ENCODE measurements at regions not wholly inside any gene's neighbourhood (a gene's known extent, or its start where the extent isn't known, plus 50 kb on each side); places are given as distances from the start of the nearest gene placed in this dataset.

GRCh38 chr3:43908456-43908855 is 217.7 kb downstream of the ABHD5 start:
- H3K79me2 ChIP-seq (ENCODE audit: insufficient read depth, low read length): no peaks in the 10 kb centered on the region
- no peak overlapping the region for H3K4me3 ChIP-seq (ENCODE audit: insufficient read depth, low read length)
- H3K9me3 ChIP-seq (ENCODE audit: low read depth, low read length): no peaks in the 10 kb centered on the region
- H3K4me1 ChIP-seq (ENCODE audit: insufficient read depth, low read length): no peaks in the 10 kb centered on the region
- no peak overlapping the region for H3K27ac ChIP-seq (ENCODE audit: low read depth, low read length)
- no peaks in the 10 kb centered on the region for H3K27me3 ChIP-seq (ENCODE audit: insufficient read depth, low read length)
- TF ChIP-seq CTCF (IDR thresholded peaks at IDR 0.05; ENCODE audit: extremely low read depth, low read depth, low read length): no peak
- no peak overlapping the region for H3K4me2 ChIP-seq (ENCODE audit: insufficient read depth, low read length)
- H3K36me3 ChIP-seq (ENCODE audit: insufficient read depth, low read length): no peaks in the 10 kb centered on the region
- H4K20me1 ChIP-seq (ENCODE audit: insufficient read depth, low read length): no peaks in the 10 kb centered on the region
- no peak for DNase-seq (ENCODE audit: insufficient read length, low spot score, missing footprints)
- no peak overlapping the region for H2AFZ ChIP-seq (ENCODE audit: low read length)

DNA sequence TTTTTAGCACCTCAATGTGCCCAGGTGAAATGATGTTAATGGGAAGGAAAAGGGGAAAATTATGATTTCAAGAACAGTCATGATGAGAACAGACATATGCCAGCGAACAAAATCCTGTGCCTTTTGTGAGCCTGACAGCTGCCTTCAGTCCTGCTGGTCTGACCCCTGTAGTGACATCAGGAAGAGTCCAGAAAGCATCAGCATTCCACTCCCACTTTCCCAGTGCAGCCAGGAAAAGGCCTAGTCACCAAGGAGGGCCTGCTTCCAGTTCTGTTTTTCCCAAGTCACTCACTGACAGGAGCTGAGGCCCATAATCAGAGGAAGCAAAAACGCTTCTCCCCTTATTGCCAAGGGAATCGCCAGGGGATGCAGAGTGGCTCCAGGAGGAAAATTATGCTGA is 218.4 kb downstream of the ABHD5 start:
- TF ChIP-seq CTCF (IDR thresholded peaks at IDR 0.05; ENCODE audit: extremely low read depth, low read depth, low read length): no peak
- Histone ChIP-seq H3K4me2 (ENCODE audit: insufficient read depth, low read length) (no peak overlapping the region), H3K79me2 (ENCODE audit: insufficient read depth, low read length) (no peaks in the 10 kb centered on the region), H3K4me3 (ENCODE audit: insufficient read depth, low read length) (no peak overlapping the region), H3K36me3 (ENCODE audit: insufficient read depth, low read length) (no peaks in the 10 kb centered on the region), H3K27me3 (ENCODE audit: insufficient read depth, low read length) (no peaks in the 10 kb centered on the region), H3K9me3 (ENCODE audit: low read depth, low read length) (no peaks in the 10 kb centered on the region), H3K27ac (ENCODE audit: low read depth, low read length) (no peak overlapping the region), H2AFZ (ENCODE audit: low read length) (peak overlapping the region; percentile 44), H3K4me1 (ENCODE audit: insufficient read depth, low read length) (no peaks in the 10 kb centered on the region), H4K20me1 (ENCODE audit: insufficient read depth, low read length) (no peaks in the 10 kb centered on the region)
- DNase-seq (ENCODE audit: insufficient read length, low spot score, missing footprints): no peak

DNA sequence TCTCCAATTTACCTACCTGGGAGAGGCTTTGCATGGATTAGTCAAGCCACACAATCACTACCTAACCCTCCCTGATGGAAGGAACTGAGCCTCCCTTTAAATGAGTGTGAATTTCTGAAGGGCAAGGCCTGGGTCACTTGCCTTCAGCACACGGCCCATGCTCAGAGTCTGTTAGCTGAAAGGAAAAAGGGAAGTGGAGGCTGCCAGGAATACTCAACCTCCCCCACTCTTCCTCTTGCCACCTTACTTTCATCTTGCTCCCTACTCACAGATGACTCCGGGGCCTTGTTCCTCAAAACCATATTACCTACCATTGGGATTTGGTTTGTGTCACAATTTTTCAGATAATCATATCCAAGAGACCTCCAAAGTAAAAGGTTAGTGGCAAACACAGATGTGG is 220.0 kb downstream of the ABHD5 start:
- Histone ChIP-seq H3K4me1 (ENCODE audit: insufficient read depth, low read length) (no peaks in the 10 kb centered on the region), H3K4me3 (ENCODE audit: insufficient read depth, low read length) (no peak overlapping the region), H3K9me3 (ENCODE audit: low read depth, low read length) (no peaks in the 10 kb centered on the region), H3K79me2 (ENCODE audit: insufficient read depth, low read length) (no peaks in the 10 kb centered on the region), H3K36me3 (ENCODE audit: insufficient read depth, low read length) (no peaks in the 10 kb centered on the region), H3K4me2 (ENCODE audit: insufficient read depth, low read length) (no peak overlapping the region), H4K20me1 (ENCODE audit: insufficient read depth, low read length) (no peaks in the 10 kb centered on the region), H3K27me3 (ENCODE audit: insufficient read depth, low read length) (no peaks in the 10 kb centered on the region), H2AFZ (ENCODE audit: low read length) (no peak overlapping the region), H3K27ac (ENCODE audit: low read depth, low read length) (no peak overlapping the region)
- no peak for DNase-seq (ENCODE audit: insufficient read length, low spot score, missing footprints)
- no peak for TF ChIP-seq CTCF (IDR thresholded peaks at IDR 0.05; ENCODE audit: extremely low read depth, low read depth, low read length)

DNA sequence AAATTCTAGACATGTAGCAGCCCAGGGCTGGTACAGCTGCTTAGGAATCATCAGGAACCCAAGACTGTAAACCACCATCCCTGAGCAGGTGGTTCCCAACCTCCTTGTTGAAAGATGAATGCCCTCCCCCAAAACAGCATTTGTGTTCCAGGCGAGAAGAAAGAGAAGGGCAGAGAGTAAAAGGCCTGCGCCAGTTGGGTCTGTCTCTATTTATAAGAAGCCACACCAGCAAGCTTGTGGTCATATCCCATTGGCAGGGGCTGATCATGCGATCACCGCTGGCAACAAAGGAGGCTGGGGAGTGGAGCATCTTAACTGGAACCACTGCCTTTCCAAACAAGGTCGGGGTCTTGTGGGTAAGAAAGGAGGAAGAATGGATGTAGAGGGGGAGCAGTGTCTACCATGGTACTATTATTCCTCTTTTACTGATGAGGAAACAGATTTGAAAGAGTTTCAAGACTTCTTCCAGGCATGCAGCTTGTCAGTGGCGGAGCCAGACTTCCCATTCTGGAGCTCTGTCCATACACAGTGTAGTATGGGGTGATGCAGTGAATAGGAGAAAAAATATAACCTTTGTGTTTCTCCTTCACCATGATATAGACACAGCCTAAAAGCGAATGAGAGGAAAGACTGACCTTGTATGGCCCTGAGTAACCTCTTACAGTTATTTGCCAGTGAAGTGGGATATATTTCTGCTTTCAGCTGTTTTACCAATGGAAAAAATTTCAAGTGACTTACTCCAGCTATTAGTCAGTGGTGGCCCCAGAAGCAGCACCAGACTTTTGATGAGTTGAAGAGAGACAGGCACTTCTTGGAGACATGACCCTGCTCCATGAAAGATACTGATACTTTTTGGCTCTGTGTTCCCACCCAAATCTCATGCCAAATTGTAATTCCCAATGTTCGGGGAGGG is 222.6 kb downstream of the ABHD5 start:
- Histone ChIP-seq H3K79me2 (ENCODE audit: insufficient read depth, low read length) (no peaks in the 10 kb centered on the region), H2AFZ (ENCODE audit: low read length) (no peak overlapping the region), H3K9me3 (ENCODE audit: low read depth, low read length) (peaks cover 3% of the 10 kb centered on the region), H3K4me2 (ENCODE audit: insufficient read depth, low read length) (no peak overlapping the region), H3K4me1 (ENCODE audit: insufficient read depth, low read length) (no peaks in the 10 kb centered on the region), H3K36me3 (ENCODE audit: insufficient read depth, low read length) (no peaks in the 10 kb centered on the region), H4K20me1 (ENCODE audit: insufficient read depth, low read length) (no peaks in the 10 kb centered on the region), H3K4me3 (ENCODE audit: insufficient read depth, low read length) (no peak overlapping the region), H3K27me3 (ENCODE audit: insufficient read depth, low read length) (no peaks in the 10 kb centered on the region), H3K27ac (ENCODE audit: low read depth, low read length) (no peak overlapping the region)
- no peak for DNase-seq (ENCODE audit: insufficient read length, low spot score, missing footprints)
- TF ChIP-seq CTCF (IDR thresholded peaks at IDR 0.05; ENCODE audit: extremely low read depth, low read depth, low read length): no peak

Measured in osteoblast (primary cell).